ENCODE measurements at regions not wholly inside any gene's neighbourhood (a gene's known extent, or its start where the extent isn't known, plus 50 kb on each side); places are given as distances from the start of the nearest gene placed in this dataset.

GRCh38 chr9:87390361-87390760 lies 107.3 kb upstream of the DAPK1 start:
- H3K9ac ChIP-seq (replicated peaks; ENCODE audit: extremely low read depth, insufficient read depth, low read length), result no peak overlapping the region
- no peak overlapping the region for H3K4me2 ChIP-seq (ENCODE audit: insufficient read depth, low read length)
- dilution Hi-C loops (cut with MboI; ENCODE audit: extremely low pct_ligation_motif_present, low sequenced_read_pairs), result no loop called here
- intact Hi-C loops (cut with micrococcal nuclease), result no loop called here
- no TSS peak for BruUV-seq (replicated peaks)
- TF ChIP-seq POLR2AphosphoS5 (IDR thresholded peaks at IDR 0.05; ENCODE audit: insufficient read depth, low read depth, low read length) (no peak), FOS (IDR thresholded peaks at IDR 0.05; ENCODE audit: borderline replicate concordance, insufficient read depth, low read length) (no peak), GATA2 (IDR thresholded peaks at IDR 0.05; ENCODE audit: insufficient read depth, insufficient read length, low read depth, low read length) (no peak), MYC (IDR thresholded peaks at IDR 0.05; ENCODE audit: low read depth, low read length) (no peak), POLR2A (IDR thresholded peaks at IDR 0.05; ENCODE audit: low read depth, low read length) (no peak), EZH2 (IDR thresholded peaks at IDR 0.05; ENCODE audit: borderline replicate concordance, low read depth, low read length, severe bottlenecking) (no peak), JUN (IDR thresholded peaks at IDR 0.05; ENCODE audit: borderline replicate concordance, insufficient read depth, insufficient read length, low read depth) (no peak), MAX (IDR thresholded peaks at IDR 0.05; ENCODE audit: insufficient read depth, insufficient read length) (no peak)
- TF ChIP-seq, protein P1, sequence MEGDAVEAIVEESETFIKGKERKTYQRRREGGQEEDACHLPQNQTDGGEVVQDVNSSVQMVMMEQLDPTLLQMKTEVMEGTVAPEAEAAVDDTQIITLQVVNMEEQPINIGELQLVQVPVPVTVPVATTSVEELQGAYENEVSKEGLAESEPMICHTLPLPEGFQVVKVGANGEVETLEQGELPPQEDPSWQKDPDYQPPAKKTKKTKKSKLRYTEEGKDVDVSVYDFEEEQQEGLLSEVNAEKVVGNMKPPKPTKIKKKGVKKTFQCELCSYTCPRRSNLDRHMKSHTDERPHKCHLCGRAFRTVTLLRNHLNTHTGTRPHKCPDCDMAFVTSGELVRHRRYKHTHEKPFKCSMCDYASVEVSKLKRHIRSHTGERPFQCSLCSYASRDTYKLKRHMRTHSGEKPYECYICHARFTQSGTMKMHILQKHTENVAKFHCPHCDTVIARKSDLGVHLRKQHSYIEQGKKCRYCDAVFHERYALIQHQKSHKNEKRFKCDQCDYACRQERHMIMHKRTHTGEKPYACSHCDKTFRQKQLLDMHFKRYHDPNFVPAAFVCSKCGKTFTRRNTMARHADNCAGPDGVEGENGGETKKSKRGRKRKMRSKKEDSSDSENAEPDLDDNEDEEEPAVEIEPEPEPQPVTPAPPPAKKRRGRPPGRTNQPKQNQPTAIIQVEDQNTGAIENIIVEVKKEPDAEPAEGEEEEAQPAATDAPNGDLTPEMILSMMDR (IDR thresholded peaks at IDR 0.05; ENCODE audit: extremely low read depth in 1 of 2, insufficient read depth in 1 of 2, low read depth in 1 of 2, low read length in 2 of 2), result no peak
- no peak overlapping the region for H3K27ac ChIP-seq (ENCODE audit: insufficient read depth, low read depth, low read length)
- FAIRE-seq (no peak), DNase-seq (ENCODE audit: low read depth, low spot score) (no peak)
- H3K4me3 ChIP-seq (replicated peaks in 1 of 3; ENCODE audit: insufficient read depth in 1 of 3, low read depth in 1 of 3, low read length in 3 of 3), result no peak overlapping the region
- peaks cover 2 to 3% of the 10 kb centered on the region in 2 experiments for H3K27me3 ChIP-seq (ENCODE audit: control insufficient read depth in 2 of 2, insufficient read depth in 2 of 2, low read length in 2 of 2)
- no peaks in the 10 kb centered on the region for H3K9me3 ChIP-seq (replicated peaks; ENCODE audit: control insufficient read depth, insufficient read depth, low read length)
- no peaks in the 10 kb centered on the region for H3K36me3 ChIP-seq (ENCODE audit: control insufficient read depth in 2 of 2, extremely low read depth in 1 of 2, insufficient read depth in 2 of 2, low read length in 2 of 2)
- H2AFZ ChIP-seq (ENCODE audit: low read depth, low read length), result no peak overlapping the region
- POLR2A ChIA-PET, result no interaction called here
- H3K4me1 ChIP-seq (ENCODE audit: control insufficient read depth, extremely low read depth, insufficient read depth, low read length), result no peaks in the 10 kb centered on the region
- no peaks in the 10 kb centered on the region for H4K20me1 ChIP-seq (replicated peaks; ENCODE audit: control insufficient read depth, extremely low read depth, insufficient read depth, low read length)
- no peaks in the 10 kb centered on the region for H3K9me1 ChIP-seq (replicated peaks; ENCODE audit: control insufficient read depth, extremely low read depth, insufficient read depth, low read length)
- no peaks in the 10 kb centered on the region for H3K79me2 ChIP-seq (ENCODE audit: control insufficient read depth, insufficient read depth, low read length)
- CTCF ChIA-PET, result no interaction called here

Data from endothelial cell of umbilical vein (primary cell).